PC-9 (cell line): ENCODE measurements at regions not wholly inside any gene's neighbourhood (a gene's known extent, or its start where the extent isn't known, plus 50 kb on each side); places are given as distances from the start of the nearest gene placed in this dataset.

Experiments
- BruUV-seq: library from RNA; stranded (reverse); fragments of 400-500 nt; replicated peaks from 2 replicates; lab custom pipeline; 2021; lab: Mats Ljungman, UMichigan
- CTCF ChIA-PET: fragments of 300-600 bp; sonication (Branson Sonifier 250); formaldehyde crosslinking; loops from one replicate; lab custom pipeline; 2022; ENCODE audit warnings: antibody characterized with exemption; lab: Charles Lee
- POLR2A ChIA-PET: fragments of 300-600 bp; sonication (Branson Sonifier 250); formaldehyde crosslinking; loops from one replicate; lab custom pipeline; 2022; ENCODE audit warnings: antibody characterized with exemption; ENCODE audit not compliant: unreplicated experiment; lab: Charles Lee
- DNase-seq, 2 experiments: peaks; one replicate each; pipeline versions ENCODE4 v3.0.0 to v3.0.0-alpha.2; 2015 to 2022; ENCODE audit warnings: mixed read lengths in 1 of 2
- H2AFZ ChIP-seq: fragments of 200-600 bp; sonication (generic); 2 replicates; pipeline ENCODE4 v1.8.1; 2017; ENCODE audit warnings: antibody characterized with exemption
- H3F3A ChIP-seq: fragments of 200-600 bp; sonication (generic); 2 replicates; pipeline ENCODE4 v1.8.1; 2017; ENCODE audit warnings: antibody characterized with exemption, mild to moderate bottlenecking, low read depth; ENCODE audit not compliant: insufficient read depth
- H3K27ac ChIP-seq: fragments of 200-600 bp; sonication (generic); 2 replicates; pipeline ENCODE4 v1.6.1; 2016; ENCODE audit warnings: mixed run types
- H3K27me3 ChIP-seq: fragments of 200-600 bp; sonication (generic); 2 replicates; pipeline ENCODE4 v1.6.1; 2016; ENCODE audit warnings: low read depth, mixed run types; ENCODE audit not compliant: insufficient read depth
- H3K36me3 ChIP-seq: fragments of 200-600 bp; sonication (generic); 2 replicates; pipeline ENCODE4 v1.6.1; 2016; ENCODE audit warnings: low read depth, mixed run types
- H3K4me1 ChIP-seq: fragments of 200-600 bp; sonication (generic); replicated peaks from 2 replicates; pipeline ENCODE4 v1.6.1; 2016; ENCODE audit warnings: mixed run types; ENCODE audit not compliant: insufficient read depth
- H3K4me2 ChIP-seq: fragments of 200-600 bp; sonication (generic); 2 replicates; pipeline ENCODE4 v1.6.1; 2017; ENCODE audit warnings: mixed run types
- H3K4me3 ChIP-seq: fragments of 200-600 bp; sonication (generic); 2 replicates; pipeline ENCODE4 v1.6.1; 2016; ENCODE audit warnings: mixed run types
- H3K79me2 ChIP-seq: fragments of 200-600 bp; sonication (generic); 2 replicates; pipeline ENCODE4 v1.6.1; 2017; ENCODE audit warnings: low read depth, mixed run types
- H3K9me2 ChIP-seq: fragments of 200-600 bp; sonication (generic); 2 replicates; pipeline ENCODE4 v1.8.1; 2017; ENCODE audit warnings: mild to moderate bottlenecking; ENCODE audit not compliant: insufficient read depth
- H3K9me3 ChIP-seq: fragments of 200-600 bp; sonication (generic); 2 replicates; pipeline ENCODE4 v1.8.1; 2016; ENCODE audit warnings: low read depth; ENCODE audit not compliant: insufficient read depth
- H4K20me1 ChIP-seq: fragments of 200-600 bp; sonication (generic); 2 replicates; pipeline ENCODE4 v1.8.1; 2017; ENCODE audit not compliant: insufficient read depth
- EZH2 ChIP-seq: fragments of 200-600 bp; sonication (generic); IDR thresholded peaks from 2 replicates; pipeline ENCODE4 v1.8.0; 2017; ENCODE audit warnings: antibody characterized with exemption, low read depth
- intact Hi-C: fragments of 100-400 bp; cut with micrococcal nuclease; formaldehyde crosslinking; loops from one replicate; pipeline ENCODE4 v1.10.0; 2022; ENCODE audit not compliant: unreplicated experiment
- TF ChIP-seq, protein P1 (sequence below): fragments of 200-600 bp; sonication (generic); conservative IDR thresholded peaks from 2 replicates; pipeline ENCODE4 v1.6.1; 2017; ENCODE audit warnings: mixed run types, antibody characterized with exemption, mild to moderate bottlenecking, moderate library complexity

DNA sequence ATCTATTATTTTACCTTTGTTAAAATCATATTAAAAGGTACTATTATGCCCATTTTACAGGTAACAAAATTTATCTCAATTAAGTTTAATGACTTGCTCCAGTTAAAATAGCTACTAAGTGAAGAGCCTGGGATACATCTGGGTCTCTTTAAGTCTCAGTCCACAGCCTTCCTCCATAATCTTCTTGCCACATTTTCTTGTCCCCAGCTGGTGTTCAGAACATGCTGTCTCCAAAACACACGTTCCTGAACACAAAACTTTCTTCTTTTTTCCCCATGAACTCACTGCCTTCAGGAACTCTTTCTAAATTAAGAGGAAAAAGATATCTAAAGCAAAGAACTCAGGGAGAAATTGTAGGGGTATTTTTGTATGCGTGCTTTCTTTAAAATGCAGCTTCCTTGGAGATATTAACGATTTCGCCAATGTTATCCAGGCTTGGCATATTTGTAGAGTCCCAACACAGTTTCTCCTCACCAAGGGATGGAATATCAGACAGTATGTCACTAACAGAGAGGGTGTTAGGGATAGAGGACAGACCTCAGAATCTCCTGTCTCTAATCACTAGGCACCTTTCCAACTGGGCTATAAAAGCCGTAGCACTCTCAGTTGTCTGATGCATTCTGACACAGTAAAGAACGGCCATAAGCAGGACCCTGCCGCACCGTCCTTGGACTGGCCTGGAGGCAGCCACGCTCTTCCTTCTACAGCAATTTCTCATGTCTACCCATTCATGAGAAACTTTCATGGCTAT lies 232.8 kb upstream of the BLID start:
- POLR2A ChIA-PET, result no interaction called here
- no peak for TF ChIP-seq EZH2
- TF ChIP-seq, protein P1, sequence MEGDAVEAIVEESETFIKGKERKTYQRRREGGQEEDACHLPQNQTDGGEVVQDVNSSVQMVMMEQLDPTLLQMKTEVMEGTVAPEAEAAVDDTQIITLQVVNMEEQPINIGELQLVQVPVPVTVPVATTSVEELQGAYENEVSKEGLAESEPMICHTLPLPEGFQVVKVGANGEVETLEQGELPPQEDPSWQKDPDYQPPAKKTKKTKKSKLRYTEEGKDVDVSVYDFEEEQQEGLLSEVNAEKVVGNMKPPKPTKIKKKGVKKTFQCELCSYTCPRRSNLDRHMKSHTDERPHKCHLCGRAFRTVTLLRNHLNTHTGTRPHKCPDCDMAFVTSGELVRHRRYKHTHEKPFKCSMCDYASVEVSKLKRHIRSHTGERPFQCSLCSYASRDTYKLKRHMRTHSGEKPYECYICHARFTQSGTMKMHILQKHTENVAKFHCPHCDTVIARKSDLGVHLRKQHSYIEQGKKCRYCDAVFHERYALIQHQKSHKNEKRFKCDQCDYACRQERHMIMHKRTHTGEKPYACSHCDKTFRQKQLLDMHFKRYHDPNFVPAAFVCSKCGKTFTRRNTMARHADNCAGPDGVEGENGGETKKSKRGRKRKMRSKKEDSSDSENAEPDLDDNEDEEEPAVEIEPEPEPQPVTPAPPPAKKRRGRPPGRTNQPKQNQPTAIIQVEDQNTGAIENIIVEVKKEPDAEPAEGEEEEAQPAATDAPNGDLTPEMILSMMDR, result no peak
- H3K4me1 ChIP-seq, result 0 out of 2 replicates have a peak, but pooled peaks cover 7% of the 10 kb centered on the region
- no peaks in the 10 kb centered on the region for H4K20me1 ChIP-seq
- no peak overlapping the region for H3K4me2 ChIP-seq
- no peaks in the 10 kb centered on the region for H3K9me2 ChIP-seq
- no peaks in the 10 kb centered on the region for H3K79me2 ChIP-seq
- H3K4me3 ChIP-seq, result no peak overlapping the region
- CTCF ChIA-PET, result no interaction called here
- no peaks in the 10 kb centered on the region for H3K36me3 ChIP-seq
- no peaks in the 10 kb centered on the region for H3F3A ChIP-seq
- H2AFZ ChIP-seq, result no peak overlapping the region
- H3K9me3 ChIP-seq, result peaks cover 7% of the 10 kb centered on the region; the same call in 1 of the 2 replicates
- H3K27ac ChIP-seq, result no peak overlapping the region
- no TSS peak for BruUV-seq
- DNase-seq, result no peak
- no peaks in the 10 kb centered on the region for H3K27me3 ChIP-seq
- intact Hi-C loops, result no loop called here

DNA sequence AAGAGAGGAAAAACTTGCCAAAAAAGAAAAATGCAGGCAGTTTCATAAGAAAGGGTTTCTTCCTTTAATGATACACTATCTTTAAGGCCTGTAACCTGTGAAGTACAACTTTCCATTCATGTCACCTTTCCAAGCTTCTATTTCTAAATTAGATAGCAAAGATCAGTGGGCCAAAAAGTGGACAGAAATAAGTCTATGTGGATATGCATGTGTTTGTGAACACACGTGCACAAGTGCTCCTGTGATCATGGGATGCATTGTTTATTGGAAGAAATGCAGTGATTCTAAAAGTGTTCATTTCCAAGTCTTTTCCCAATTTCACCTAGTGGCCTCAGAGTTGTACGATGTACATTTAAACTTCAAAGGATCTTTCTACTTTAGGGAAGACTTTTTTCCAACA lies 230.0 kb upstream of the BLID start:
- no TSS peak for BruUV-seq
- H3K9me3 ChIP-seq, result 0 out of 2 replicates have a peak, but pooled peaks cover 3% of the 10 kb centered on the region
- H3K27me3 ChIP-seq, result no peaks in the 10 kb centered on the region
- no peaks in the 10 kb centered on the region for H3K79me2 ChIP-seq
- H2AFZ ChIP-seq, result no peak overlapping the region
- POLR2A ChIA-PET, result interaction anchor here (0.6 kb wide), 1 partner anchor 854 kb away, joined by 3 read pairs; no protein-coding TSS in a partner anchor
- no peak overlapping the region for H3K4me2 ChIP-seq
- CTCF ChIA-PET, result interaction anchor here (0.6 kb wide), 1 partner anchor 41 kb away, joined by 3 read pairs; no protein-coding TSS in a partner anchor
- intact Hi-C loops, result no loop called here
- TF ChIP-seq EZH2, result no peak
- TF ChIP-seq, protein P1, result no peak
- H3K4me1 ChIP-seq, result peaks cover 21% of the 10 kb centered on the region
- H4K20me1 ChIP-seq, result no peaks in the 10 kb centered on the region
- H3K36me3 ChIP-seq, result no peaks in the 10 kb centered on the region
- no peaks in the 10 kb centered on the region for H3K9me2 ChIP-seq
- H3K27ac ChIP-seq, result no peak overlapping the region
- no peak for DNase-seq
- H3F3A ChIP-seq, result 0 out of 2 replicates have a peak, but pooled peaks cover 5% of the 10 kb centered on the region
- H3K4me3 ChIP-seq, result no peak overlapping the region

DNA sequence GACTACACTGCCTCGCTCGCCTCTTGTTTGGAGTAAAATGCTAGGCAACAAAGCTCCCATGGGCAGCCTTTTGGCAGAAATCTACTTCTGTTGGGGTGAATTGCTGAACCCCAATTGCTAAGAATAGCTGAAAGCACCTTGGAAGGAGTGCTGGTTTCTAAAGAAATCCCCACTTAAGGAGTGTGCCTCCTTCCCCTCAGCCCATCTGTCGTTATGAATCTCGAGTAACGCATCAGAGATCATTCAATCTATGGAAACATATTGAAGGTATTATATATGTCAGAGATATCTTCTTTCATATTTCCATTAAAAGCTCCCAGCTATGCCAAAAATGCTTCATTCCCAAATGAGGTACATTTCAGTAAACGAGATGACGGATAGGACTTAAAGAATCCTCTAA lies 229.6 kb upstream of the BLID start:
- Histone ChIP-seq H3F3A (0 out of 2 replicates have a peak, but pooled peaks cover 5% of the 10 kb centered on the region), H3K36me3 (no peaks in the 10 kb centered on the region), H3K4me3 (no peak overlapping the region), H3K4me2 (no peak overlapping the region), H3K9me3 (peaks cover 8% of the 10 kb centered on the region), H4K20me1 (no peaks in the 10 kb centered on the region), H3K79me2 (no peaks in the 10 kb centered on the region), H3K4me1 (peaks cover 21% of the 10 kb centered on the region), H3K9me2 (no peaks in the 10 kb centered on the region), H3K27ac (no peak overlapping the region), H2AFZ (no peak overlapping the region), H3K27me3 (no peaks in the 10 kb centered on the region)
- ChIA-PET CTCF (interaction anchor here (0.6 kb wide), 1 partner anchor 40 kb away, joined by 3 read pairs; no protein-coding TSS in a partner anchor), POLR2A (interaction anchor here (0.6 kb wide), 1 partner anchor 854 kb away, joined by 3 read pairs; no protein-coding TSS in a partner anchor)
- no TSS peak for BruUV-seq
- no peak for DNase-seq
- TF ChIP-seq, protein P1, result no peak
- no peak for TF ChIP-seq EZH2
- intact Hi-C loops, result no loop called here
